Stimulated activated CD8-positive, alpha-beta memory T cell treated with anti-CD3 and anti-CD28 coated beads, Interleukin-4, amount 100 ng/mL, for 48 hours (primary cell): ENCODE measurements at regions not wholly inside any gene's neighbourhood (a gene's known extent, or its start where the extent isn't known, plus 50 kb on each side); places are given as distances from the start of the nearest gene placed in this dataset.
A peak's percentile ranks its signal among the peaks of the same experiment; 100 is the strongest.
"Not testable (repeated sequence)": the region's sequence is repeated elsewhere in the genome, so short reads cannot be mapped to it uniquely, and the experiment has no call there.

Experiments
- DNase-seq: peaks from one replicate; pipeline ENCODE4 v3.0.0-alpha.2; 2020

- not testable (repeated sequence) for DNase-seq
These were observed 62.8 kb downstream of the ARHGAP11B start for GRCh38 chr15:30688684-30689083.

- DNase-seq, result not testable (repeated sequence)
These were observed 64.2 kb downstream of the ARHGAP11B start for GRCh38 chr15:30690153-30690552.

DNA sequence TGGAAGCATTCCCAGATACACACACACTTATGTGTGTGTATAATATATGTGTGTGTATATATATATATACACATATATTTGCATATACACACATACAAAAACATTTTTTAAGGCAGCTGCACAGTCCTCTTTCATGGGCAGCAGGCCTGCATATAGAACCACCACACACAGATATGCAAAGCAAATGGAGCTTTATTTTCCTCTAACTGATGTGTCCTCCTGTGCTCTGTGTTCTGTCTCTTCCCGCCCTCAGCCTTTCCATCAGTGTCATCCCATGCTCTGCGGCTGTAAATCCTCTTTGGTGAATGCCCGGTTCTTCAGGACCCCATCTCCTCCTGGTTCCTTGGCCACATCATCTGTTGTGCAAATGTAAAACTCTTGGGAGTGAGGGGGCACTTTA, 69.9 kb downstream of the ARHGAP11B start:
- not testable (repeated sequence) for DNase-seq

- not testable (repeated sequence) for DNase-seq
These were observed 70.7 kb downstream of the ARHGAP11B start for GRCh38 chr15:30696439-30697314.

DNA sequence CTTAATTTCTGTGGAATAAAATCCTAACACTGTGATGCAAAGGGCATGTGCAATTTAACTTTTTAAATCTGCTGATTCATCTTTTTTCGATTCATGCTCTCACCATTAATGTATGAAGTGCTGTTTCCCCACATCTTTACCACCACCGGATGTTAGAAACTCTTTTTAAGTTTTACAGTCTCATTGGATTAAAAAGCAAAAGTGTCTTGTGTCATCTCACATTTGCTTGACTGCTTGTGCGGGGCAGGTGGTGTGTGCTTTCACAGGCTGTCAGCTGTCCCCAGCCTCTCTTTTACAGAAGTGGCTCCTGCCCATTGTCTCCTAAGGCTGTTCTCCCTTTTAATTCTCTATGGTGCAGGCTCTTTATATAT, 71.4 kb downstream of the ARHGAP11B start:
- DNase-seq, result not testable (repeated sequence)

DNA sequence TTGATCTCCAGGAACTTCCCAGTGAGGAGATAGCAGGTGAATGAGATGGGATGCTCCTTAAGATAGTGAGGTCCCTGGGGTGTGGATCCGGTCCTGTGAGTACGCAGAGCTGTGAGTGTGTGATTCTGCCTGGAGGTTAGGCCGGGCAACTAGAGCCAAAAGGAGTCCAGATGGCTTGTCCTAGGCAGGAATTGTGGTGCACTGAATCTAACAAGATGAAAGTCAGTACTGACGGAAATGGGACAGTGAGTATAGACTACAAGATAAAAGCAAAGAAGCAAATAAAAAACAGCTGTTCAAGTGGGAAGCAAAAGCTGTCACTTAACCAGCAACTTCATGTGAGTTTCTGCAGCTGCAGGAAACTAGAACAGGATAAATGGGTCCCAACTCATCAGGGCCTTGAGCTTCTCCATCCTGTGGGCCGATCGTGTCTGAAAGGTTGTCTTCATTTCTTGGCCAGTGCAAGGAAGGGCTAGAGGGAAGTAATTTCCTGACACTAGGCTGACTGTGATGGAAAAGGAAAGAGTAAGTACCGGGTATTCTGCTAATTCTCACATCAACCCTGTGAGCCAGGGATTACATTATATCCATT, 74.2 kb downstream of the ARHGAP11B start:
- DNase-seq, result not testable (repeated sequence)

GRCh38 chr15:30707976-30708685, 82.2 kb downstream of the ARHGAP11B start:
- DNase-seq, result not testable (repeated sequence)

DNA sequence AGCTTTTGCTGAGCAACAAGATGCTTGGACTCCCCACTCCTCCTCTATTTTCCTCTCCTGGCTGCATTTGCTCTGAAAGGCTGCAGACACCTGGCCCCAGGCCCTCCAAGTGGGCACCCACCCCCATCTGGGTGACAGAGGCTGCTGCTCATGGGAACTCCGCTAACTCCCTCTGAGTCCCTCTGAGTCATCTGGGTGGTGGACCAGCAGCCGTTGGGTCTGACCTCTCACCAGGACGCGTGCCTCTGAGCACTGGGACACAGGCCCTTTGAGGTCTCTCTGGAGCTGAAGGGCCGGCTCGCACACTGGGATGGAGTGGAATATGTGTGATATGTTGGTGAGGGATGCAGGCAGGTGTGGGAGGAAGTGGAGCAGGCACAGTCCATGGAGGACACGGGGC, 82.9 kb downstream of the ARHGAP11B start:
- not testable (repeated sequence) for DNase-seq

DNA sequence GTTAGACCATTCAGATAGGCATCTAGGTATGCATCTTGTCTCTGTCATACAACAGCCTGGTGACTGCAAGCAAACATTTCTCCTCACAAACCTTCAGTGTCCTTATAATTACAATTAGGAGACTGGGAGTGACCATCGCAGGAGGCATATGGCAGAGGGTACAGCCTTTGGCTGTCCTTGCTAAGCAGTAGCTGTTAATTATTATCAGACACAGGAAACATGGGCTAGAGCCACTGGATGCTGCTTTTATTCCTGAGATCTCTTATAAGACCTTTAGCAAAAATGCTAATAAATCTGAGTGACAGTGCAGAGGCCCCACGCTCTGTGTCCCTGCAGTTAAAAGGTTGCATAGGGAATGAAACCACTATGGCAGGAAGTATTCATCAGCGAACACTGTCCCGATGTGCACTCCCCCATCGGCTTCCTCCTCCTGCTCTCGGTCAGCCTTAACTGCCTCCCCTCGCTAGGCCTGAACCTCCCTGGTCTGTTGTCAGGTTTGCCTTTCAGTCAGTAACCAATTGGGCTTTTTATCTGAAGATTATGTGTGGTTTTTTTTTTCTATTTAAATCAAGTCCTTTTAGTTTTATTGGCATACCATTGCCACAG, 92.2 kb downstream of the ARHGAP11B start:
- not testable (repeated sequence) for DNase-seq

- DNase-seq, result not testable (repeated sequence)
These were observed 93.4 kb downstream of the ARHGAP11B start for GRCh38 chr15:30719363-30719762.

- not testable (repeated sequence) for DNase-seq
These were observed 94.9 kb downstream of the ARHGAP11B start for GRCh38 chr15:30720825-30721224.

DNA sequence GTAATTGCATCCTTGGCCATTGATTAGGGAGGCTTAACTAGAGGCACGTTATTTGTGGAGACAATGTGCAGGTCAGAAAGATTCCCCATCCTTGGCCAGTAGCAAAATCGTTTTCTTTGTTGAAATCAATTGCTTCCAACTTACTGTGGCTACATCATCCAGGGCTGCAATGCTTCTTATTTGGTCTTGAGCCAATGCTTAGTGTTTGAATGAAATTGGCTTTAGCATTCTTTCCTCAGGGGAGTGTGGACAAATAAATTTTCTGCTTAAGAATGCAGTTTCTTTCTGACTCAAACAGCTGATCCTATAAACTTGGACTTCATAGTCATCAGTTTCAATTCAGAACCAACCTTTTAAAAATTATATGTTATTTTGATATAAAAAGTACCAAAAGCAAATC, 95.6 kb downstream of the ARHGAP11B start:
- not testable (repeated sequence) for DNase-seq

GRCh38 chr15:30723540-30724175, 97.7 kb downstream of the ARHGAP11B start:
- not testable (repeated sequence) for DNase-seq

GRCh38 chr15:30729880-30730590, 104.1 kb downstream of the ARHGAP11B start:
- DNase-seq, result not testable (repeated sequence)

DNA sequence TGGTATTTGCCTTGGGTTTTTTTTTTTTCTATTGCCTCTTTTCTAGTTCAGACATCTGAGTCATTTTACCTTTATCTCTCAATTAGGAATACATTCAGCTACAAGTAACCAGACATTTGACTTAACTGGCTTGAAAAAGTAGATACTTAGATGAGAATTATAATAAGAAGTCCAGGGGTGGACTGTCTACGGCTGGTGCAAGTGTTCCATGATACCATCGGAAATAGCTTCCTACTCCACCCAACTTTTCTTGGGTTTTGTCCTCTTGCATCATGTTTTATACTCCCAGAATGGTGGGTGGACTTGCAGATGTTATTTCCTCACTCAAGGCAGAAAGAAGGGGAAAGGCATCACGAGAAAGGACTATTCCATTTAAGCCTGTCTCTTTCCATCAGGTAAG, 104.7 kb downstream of the ARHGAP11B start:
- DNase-seq, result not testable (repeated sequence)

- not testable (repeated sequence) for DNase-seq
These were observed 106.2 kb downstream of the ARHGAP11B start for GRCh38 chr15:30732100-30732499.

DNA sequence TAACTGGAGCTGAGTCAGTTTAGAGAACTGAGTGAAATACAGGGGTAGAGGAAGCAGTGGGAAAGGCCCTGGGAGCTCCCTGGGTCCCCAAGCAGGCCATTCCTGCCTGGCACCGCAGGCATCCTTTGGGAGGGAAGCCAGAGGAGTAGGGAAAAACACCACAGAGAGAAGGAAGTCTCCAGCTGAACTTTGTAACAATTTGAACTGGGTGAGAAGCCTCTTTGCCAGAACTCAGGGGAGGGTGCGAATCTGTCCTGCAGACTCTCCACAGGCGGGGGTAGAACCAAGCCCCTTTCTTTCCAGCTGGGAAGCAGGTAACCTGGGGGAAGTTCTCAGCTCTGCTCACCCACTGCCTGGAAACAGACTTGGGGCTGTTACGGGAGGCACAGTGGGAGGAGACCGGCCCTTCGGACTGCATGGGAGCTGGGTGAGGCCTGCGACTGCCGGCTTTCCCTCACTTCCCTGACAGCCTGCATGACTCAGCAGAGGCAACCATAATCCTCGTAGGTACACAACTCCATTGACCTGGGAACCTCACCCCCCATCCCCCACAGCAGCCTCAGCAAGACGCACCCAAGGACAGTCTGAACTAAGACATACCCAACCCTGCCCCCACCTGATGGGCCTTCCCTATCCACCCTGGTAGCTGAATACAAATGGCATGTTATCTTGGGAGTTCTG, 110.1 kb downstream of the ARHGAP11B start:
- not testable (repeated sequence) for DNase-seq

GRCh38 chr15:30742796-30743195, 116.9 kb downstream of the ARHGAP11B start:
- DNase-seq, result not testable (repeated sequence)

GRCh38 chr15:30749048-30749447, 123.1 kb downstream of the ARHGAP11B start:
- DNase-seq, result not testable (repeated sequence)

GRCh38 chr15:30755036-30755687, 129.2 kb downstream of the ARHGAP11B start:
- DNase-seq, result peak; percentile 77

DNA sequence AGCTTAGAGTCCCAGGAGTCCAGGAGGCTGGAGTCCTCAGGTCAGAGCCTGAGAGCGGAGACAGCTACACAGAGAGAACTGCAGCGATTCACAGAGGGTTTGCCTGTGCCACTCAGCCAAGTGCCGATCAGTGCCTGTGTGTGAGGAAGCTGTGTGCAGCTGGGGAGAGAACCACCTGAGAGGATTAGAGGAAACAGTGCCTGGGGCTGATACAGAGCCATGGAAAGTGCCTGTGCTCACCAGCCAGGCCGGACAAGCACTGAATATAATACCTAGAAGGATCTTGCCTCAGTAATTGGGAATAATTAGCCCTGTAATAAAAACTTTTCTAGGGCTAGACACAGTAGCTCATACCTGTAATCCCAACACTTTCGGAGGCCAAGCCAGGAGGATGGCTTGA, 134.7 kb downstream of the ARHGAP11B start:
- not testable (repeated sequence) for DNase-seq
